CD14-positive monocyte (primary cell): ENCODE measurements at regions not wholly inside any gene's neighbourhood (a gene's known extent, or its start where the extent isn't known, plus 50 kb on each side); places are given as distances from the start of the nearest gene placed in this dataset.

Experiments
- DNase-seq, 3 donors: peaks; one replicate each; pipeline ENCODE4 v3.0.0-alpha.2; 2011 to 2022
- H2AFZ ChIP-seq: 2 replicates; pipeline ENCODE4 v1.6.0; 2012; ENCODE audit warnings: mild to moderate bottlenecking, low read depth, low read length, inconsistent platforms; ENCODE audit not compliant: insufficient read depth, poor library complexity, severe bottlenecking
- H3K27ac ChIP-seq, 2 donors: 1 replicate in 1 of 2; 2 replicates in 1 of 2; pipeline ENCODE4 v1.5.1; 2012 to 2013; ENCODE audit warnings: low read length in 2 of 2, control low read depth in 1 of 2, inconsistent platforms in 1 of 2, low read depth in 1 of 2, mild to moderate bottlenecking in 1 of 2
- H3K27me3 ChIP-seq, 2 donors: one replicate each; pipeline versions ENCODE4 v1.6.0 to v1.6.1; 2011 to 2013; ENCODE audit warnings: low read length in 2 of 2; ENCODE audit not compliant: control insufficient read depth in 2 of 2, insufficient read depth in 2 of 2
- H3K36me3 ChIP-seq, 2 donors: replicated peaks in 1 of 2; 1 replicate in 1 of 2; 2 replicates in 1 of 2; pipeline versions ENCODE4 v1.5.1 to v1.6.1; 2012 to 2013; ENCODE audit warnings: low read length in 2 of 2, control low read depth in 1 of 2, inconsistent platforms in 1 of 2, mild to moderate bottlenecking in 1 of 2; ENCODE audit not compliant: insufficient read depth in 2 of 2, control insufficient read depth in 1 of 2
- H3K4me1 ChIP-seq, 2 donors: 1 replicate in 1 of 2; 2 replicates in 1 of 2; pipeline versions ENCODE4 v1.5.1 to v1.6.1; 2012 to 2013; ENCODE audit warnings: low read length in 2 of 2, control low read depth in 1 of 2, inconsistent platforms in 1 of 2, mild to moderate bottlenecking in 1 of 2, moderate library complexity in 1 of 2; ENCODE audit not compliant: insufficient read depth in 2 of 2, control insufficient read depth in 1 of 2
- H3K4me2 ChIP-seq: replicated peaks from 2 replicates; pipeline ENCODE3; 2012; ENCODE audit warnings: low read length, moderate library complexity, mild to moderate bottlenecking; ENCODE audit not compliant: poor library complexity, severe bottlenecking; ENCODE audit errors: extremely low read depth
- H3K4me3 ChIP-seq, 3 experiments: fragments of 200-600 bp in 1 of 3; sonication (generic) in 1 of 3; replicated peaks in 1 of 3; 1 replicate in 2 of 3; 2 replicates in 1 of 3; pipeline ENCODE4 v1.5.1; 2011 to 2013; ENCODE audit warnings: low read length in 3 of 3, mild to moderate bottlenecking in 3 of 3, control low read depth in 2 of 3, low read depth in 2 of 3, inconsistent platforms in 1 of 3, moderate library complexity in 1 of 3
- H3K79me2 ChIP-seq: 2 replicates; pipeline ENCODE4 v1.6.0; 2012; ENCODE audit warnings: mild to moderate bottlenecking, control low read depth, inconsistent platforms, low read length, moderate library complexity; ENCODE audit not compliant: insufficient read depth
- H3K9ac ChIP-seq: 2 replicates; pipeline ENCODE4 v1.6.0; 2017; ENCODE audit warnings: low read length, mild to moderate bottlenecking; ENCODE audit not compliant: insufficient read depth, poor library complexity, severe bottlenecking
- H3K9me3 ChIP-seq, 2 donors: replicated peaks in 1 of 2; 1 replicate in 1 of 2; 2 replicates in 1 of 2; pipeline versions ENCODE4 v1.5.1 to v1.6.1; 2012 to 2013; ENCODE audit warnings: low read length in 2 of 2, control low read depth in 1 of 2; ENCODE audit not compliant: control insufficient read depth in 1 of 2, insufficient read depth in 1 of 2
- H4K20me1 ChIP-seq: 2 replicates; pipeline ENCODE4 v1.6.0; 2012; ENCODE audit warnings: mild to moderate bottlenecking, low read length, control low read depth, moderate library complexity; ENCODE audit not compliant: insufficient read depth
- H3K27ac Mint-ChIP-seq, 7 donors: one replicate each; pipeline ENCODE4 v1.8.0; 2020; ENCODE audit warnings: mild to moderate bottlenecking in 7 of 7, mixed read lengths in 7 of 7, moderate library complexity in 6 of 7, inconsistent platforms in 2 of 7
- H3K27me3 Mint-ChIP-seq, 3 donors: one replicate each; pipeline ENCODE4 v1.8.0; 2021 to 2022; ENCODE audit warnings: low read depth in 3 of 3, mild to moderate bottlenecking in 3 of 3, mixed read lengths in 3 of 3, moderate library complexity in 3 of 3, inconsistent platforms in 1 of 3
- H3K36me3 Mint-ChIP-seq, 2 donors: one replicate each; pipeline ENCODE4 v1.8.0; 2020; ENCODE audit warnings: mixed read lengths in 2 of 2, inconsistent platforms in 1 of 2, mild to moderate bottlenecking in 1 of 2
- H3K4me1 Mint-ChIP-seq: one replicate; pipeline ENCODE4 v1.8.0; 2020; ENCODE audit warnings: mild to moderate bottlenecking, mixed read lengths
- H3K4me3 Mint-ChIP-seq, 2 donors: one replicate each; pipeline ENCODE4 v1.8.0; 2020; ENCODE audit warnings: mild to moderate bottlenecking in 2 of 2, mixed read lengths in 2 of 2, moderate library complexity in 1 of 2
- H3K9me3 Mint-ChIP-seq, 7 donors: one replicate each; pipeline ENCODE4 v1.8.0; 2020 to 2022; ENCODE audit warnings: mixed read lengths in 7 of 7, mild to moderate bottlenecking in 6 of 7, moderate library complexity in 6 of 7, inconsistent platforms in 2 of 7
- CTCF ChIP-seq: fragments of 200-600 bp; IDR thresholded peaks from one replicate; pipeline ENCODE4 v1.8.0; 2022; ENCODE audit warnings: antibody characterized with exemption, mild to moderate bottlenecking
- WGBS: methylation state at CpG from one replicate; pipeline ENCODE4 v1.1.5; 2013; ENCODE audit warnings: missing lambda C conversion rate; ENCODE audit not compliant: insufficient coverage; 5-methylcytosine and 5-hydroxymethylcytosine counted together
- intact Hi-C, 2 donors: fragments of 100-400 bp; cut with micrococcal nuclease; formaldehyde crosslinking; loops; one replicate each; pipeline versions ENCODE4 v1.15.0 to v1.15.1; 2023

GRCh38 chr12:77232045-77232444 is 166.7 kb upstream of the E2F7 start:
- Mint-ChIP-seq H3K36me3 (no peaks in the 10 kb centered on the region), H3K27me3 (peaks cover 0 to 4% (median 0%) of the 10 kb centered on the region in 3 donors), H3K27ac (no peak overlapping the region), H3K4me3 (no peak overlapping the region), H3K4me1 (peaks cover 13% of the 10 kb centered on the region), H3K9me3 (peaks cover 0 to 5% (median 0%) of the 10 kb centered on the region in 7 donors)
- no peaks in the 10 kb centered on the region for H3K79me2 ChIP-seq
- WGBS = no CpG with 5 or more reads among the region's 1 CpG
- no peak overlapping the region for H3K9ac ChIP-seq
- no peaks in the 10 kb centered on the region for H3K9me3 ChIP-seq
- peaks cover 4 to 6% of the 10 kb centered on the region in 2 donors for H3K4me1 ChIP-seq
- H4K20me1 ChIP-seq = no peaks in the 10 kb centered on the region
- no peak overlapping the region for H2AFZ ChIP-seq
- H3K27me3 ChIP-seq = no peaks in the 10 kb centered on the region
- TF ChIP-seq CTCF = no peak
- H3K4me3 ChIP-seq = no peak overlapping the region
- H3K4me2 ChIP-seq = no peak overlapping the region
- DNase-seq = no peak
- H3K27ac ChIP-seq = no peak overlapping the region
- intact Hi-C loops = no loop called here
- H3K36me3 ChIP-seq = no peaks in the 10 kb centered on the region

- H3K9me3 ChIP-seq = no peaks in the 10 kb centered on the region
- no peak overlapping the region for H3K9ac ChIP-seq
- Mint-ChIP-seq H3K36me3 (no peaks in the 10 kb centered on the region), H3K4me3 (peak overlapping the region in 1 of 2 donors; percentile 2), H3K9me3 (peaks cover 0 to 5% (median 0%) of the 10 kb centered on the region in 7 donors), H3K27me3 (peaks cover 0 to 4% (median 0%) of the 10 kb centered on the region in 3 donors), H3K4me1 (peaks cover 13% of the 10 kb centered on the region), H3K27ac (peak overlapping the region in 1 of 7 donors; percentile 74)
- 0% methylated on average over 1 of the region's 5 CpGs for WGBS
- no peak overlapping the region for H2AFZ ChIP-seq
- no peak for TF ChIP-seq CTCF
- no peak overlapping the region for H3K4me2 ChIP-seq
- no peak overlapping the region for H3K27ac ChIP-seq
- peaks cover 4 to 6% of the 10 kb centered on the region in 2 donors for H3K4me1 ChIP-seq
- no peaks in the 10 kb centered on the region for H4K20me1 ChIP-seq
- no peaks in the 10 kb centered on the region for H3K79me2 ChIP-seq
- peak in 2 of 3 donors; percentile 1 to 16 for DNase-seq
- no peaks in the 10 kb centered on the region for H3K27me3 ChIP-seq
- no peak overlapping the region for H3K4me3 ChIP-seq
- intact Hi-C loops = no loop called here
- H3K36me3 ChIP-seq = no peaks in the 10 kb centered on the region
Measured at GRCh38 chr12:77231501-77231918, 166.1 kb upstream of the E2F7 start.
